Activated CD4-positive, alpha-beta T cell treated with anti-CD3 and anti-CD28 coated beads, Interleukin-2, amount 50 U/mL, for 48 hours (primary cell): ENCODE measurements at regions not wholly inside any gene's neighbourhood (a gene's known extent, or its start where the extent isn't known, plus 50 kb on each side); places are given as distances from the start of the nearest gene placed in this dataset.
"Not testable (repeated sequence)": the region's sequence is repeated elsewhere in the genome, so short reads cannot be mapped to it uniquely, and the experiment has no call there.

ENCODE experiments used
- DNase-seq, 2 experiments: peaks; one replicate each; pipeline ENCODE4 v3.0.0-alpha.2; 2020

- DNase-seq: no peak
Measured at GRCh38 chr14:97033556-97034081, 236.4 kb downstream of the VRK1 start.

DNA sequence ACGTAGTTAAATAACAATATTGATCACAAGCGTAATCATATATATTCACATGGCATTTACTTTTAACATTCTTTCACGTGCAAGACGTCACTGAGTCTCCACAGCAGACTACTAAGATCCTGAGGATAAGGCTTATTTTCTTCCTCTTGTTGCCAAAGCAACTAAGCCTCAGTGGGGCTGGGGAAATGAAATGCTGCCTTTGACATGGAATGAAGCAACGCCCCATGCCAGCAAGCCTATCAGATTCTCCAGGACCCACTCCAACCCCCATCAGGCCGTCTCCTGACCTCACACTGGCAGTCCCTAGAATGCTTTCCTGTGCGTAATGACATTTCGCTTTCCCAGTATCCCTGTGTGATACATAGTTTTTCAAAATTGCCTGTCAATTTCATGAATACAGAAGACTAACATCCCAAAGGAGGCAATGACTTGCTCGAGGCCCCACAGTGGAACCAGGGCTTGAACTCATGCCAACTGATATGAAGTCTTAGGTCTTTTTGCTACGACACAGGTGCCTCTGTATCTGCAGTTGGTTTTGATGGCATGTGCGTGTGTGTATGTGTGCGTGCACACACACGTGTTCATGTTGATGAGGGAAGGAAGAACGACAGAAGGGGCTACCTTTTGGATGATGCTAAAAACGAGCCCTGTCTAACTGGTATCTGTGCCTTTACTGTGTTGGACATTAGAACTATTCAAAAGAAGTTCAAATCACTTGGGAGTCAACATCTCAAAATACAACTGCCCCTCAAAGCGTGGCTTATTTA, 239.1 kb downstream of the VRK1 start:
- no peak for DNase-seq

- DNase-seq: no peak
Measured at GRCh38 chr14:97039717-97040363, 242.7 kb downstream of the VRK1 start.

DNA sequence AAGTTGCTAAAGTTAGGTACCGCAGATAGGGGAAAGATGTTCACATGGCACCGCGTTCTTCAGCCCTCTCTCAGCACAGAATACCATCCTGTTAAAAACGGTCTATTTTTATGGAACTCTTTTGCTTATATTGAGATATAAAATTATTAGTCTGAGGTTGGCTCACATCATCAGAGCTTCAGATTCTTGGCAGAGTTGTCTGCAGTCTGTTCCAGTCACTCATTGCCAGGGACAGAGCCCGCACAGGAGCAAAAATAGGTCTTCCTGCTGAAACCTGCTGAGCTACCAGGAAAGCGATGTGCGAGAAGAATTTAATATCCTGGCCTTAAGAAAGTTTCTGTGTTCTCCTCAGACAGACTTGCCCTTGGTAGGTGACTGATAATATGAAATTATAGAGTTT, 249.8 kb downstream of the VRK1 start:
- DNase-seq: no peak

DNA sequence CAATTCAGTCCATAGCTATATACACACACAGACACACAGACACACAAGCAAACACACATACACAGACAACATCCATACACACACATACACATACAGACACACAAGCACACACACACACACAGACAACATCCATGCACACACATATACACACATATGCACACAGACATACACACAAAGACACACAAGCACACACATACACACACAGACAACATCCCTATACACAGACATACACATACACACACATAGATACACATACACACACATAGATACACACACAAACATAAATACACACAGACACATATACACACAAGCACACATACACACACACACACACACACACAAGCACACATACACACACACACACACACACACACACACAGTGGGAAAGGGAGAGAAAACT, 254.8 kb downstream of the VRK1 start:
- no peak for DNase-seq

- no peak for DNase-seq
Measured at GRCh38 chr14:97053941-97054340, 256.8 kb downstream of the VRK1 start.

DNA sequence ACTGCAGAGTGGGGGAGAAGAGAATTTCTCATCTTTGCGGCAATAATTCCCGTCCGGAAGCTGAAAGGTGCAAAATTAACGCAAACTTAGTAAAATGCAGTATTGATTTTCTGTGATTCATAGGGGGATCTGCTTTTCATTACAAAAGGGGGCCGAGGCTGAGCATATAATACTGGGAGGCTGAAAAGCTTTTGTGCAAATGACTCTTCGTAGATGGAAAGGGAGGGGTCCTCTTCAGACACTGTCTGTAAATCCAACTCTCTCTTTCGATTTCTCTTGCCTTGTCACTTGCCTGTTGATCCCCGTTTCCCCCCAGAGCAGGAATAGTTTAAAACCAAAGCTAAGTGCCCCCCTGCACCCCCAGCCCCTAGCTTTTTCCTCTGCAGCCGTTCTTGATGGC, 258.2 kb downstream of the VRK1 start:
- no peak for DNase-seq

- DNase-seq: no peak
Measured at GRCh38 chr14:97056086-97056485, 258.9 kb downstream of the VRK1 start.

DNA sequence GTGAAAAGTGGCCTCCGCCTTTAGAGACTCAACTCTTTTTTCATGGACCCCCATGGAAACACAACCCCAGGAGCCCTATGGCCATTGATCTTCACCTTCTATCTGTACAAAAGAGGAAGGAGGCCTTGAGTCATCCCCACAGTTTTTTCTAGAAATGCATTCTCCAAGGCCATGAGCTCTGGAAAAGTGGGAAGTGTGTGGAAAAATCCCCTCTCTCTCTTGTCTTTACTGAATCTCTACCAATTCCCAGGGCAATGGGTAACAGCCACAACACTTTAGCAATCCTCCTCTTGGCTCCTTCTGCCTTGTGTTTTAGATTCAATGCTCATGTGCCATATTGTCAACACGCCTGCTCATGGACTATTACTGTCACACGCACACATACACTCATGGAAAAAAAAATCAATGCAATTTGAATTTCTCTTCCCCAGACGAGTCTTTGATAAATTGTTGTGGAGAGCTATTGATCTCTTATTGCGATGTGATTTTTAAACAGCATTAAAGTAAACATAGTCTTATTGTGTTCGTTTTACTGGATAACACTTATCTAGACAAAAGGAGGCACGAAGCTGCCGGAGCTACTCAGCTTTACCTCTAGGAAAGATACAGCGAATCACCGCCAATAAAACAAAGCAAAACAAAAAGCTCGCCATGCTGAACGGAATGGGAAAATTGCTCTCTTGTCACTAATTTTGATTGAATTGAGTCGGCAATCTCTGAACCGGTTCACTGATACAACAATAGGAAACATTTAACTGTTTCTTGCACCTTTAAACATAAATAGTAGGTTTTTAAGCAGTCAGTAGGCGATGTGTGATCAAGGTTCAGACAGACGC, 260.3 kb downstream of the VRK1 start:
- DNase-seq: no peak

DNA sequence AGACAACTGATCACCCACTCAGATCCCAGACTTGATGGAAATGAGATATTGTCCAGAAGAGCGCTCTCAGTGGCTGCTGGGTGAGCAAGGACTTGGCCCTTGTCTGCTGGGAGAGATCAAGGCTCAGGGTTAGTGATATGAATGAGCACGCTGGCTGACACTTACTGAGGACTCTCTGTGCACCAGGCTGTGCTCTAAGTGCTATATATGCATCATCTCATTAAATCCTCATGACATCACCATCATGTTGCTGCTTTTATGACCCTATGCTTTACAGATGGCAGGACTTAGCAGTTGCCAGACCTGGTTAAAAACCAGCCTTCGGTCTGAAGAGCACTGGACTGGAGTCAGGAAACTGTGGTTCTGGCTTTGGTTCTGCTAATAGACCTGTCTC, 260.9 kb downstream of the VRK1 start:
- no peak for DNase-seq

- no peak for DNase-seq
Measured at GRCh38 chr14:97058589-97058988, 261.4 kb downstream of the VRK1 start.

DNA sequence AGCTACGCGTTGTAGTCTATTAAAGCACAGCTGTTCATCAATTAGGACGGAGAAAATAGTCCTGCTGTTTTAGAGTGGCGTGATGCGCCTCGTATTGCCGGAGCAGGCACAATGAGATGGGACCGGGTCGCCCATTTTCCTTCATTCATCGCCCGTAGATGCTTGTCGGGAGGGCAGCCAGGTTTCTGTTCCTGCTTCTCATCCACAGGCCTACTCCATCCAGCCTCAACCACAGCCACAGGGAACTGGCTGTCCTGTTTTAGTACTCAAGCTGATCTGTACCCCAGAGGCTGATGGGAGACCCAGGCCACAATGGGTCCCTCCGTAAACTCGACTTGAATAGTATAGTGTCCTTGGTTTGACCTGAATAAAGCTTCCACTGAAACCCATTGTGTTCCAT, 264.0 kb downstream of the VRK1 start:
- DNase-seq: no peak

- no peak for DNase-seq
Measured at GRCh38 chr14:97061714-97062113, 264.5 kb downstream of the VRK1 start.

- DNase-seq: no peak
Measured at GRCh38 chr14:97065305-97066067, 268.3 kb downstream of the VRK1 start.

DNA sequence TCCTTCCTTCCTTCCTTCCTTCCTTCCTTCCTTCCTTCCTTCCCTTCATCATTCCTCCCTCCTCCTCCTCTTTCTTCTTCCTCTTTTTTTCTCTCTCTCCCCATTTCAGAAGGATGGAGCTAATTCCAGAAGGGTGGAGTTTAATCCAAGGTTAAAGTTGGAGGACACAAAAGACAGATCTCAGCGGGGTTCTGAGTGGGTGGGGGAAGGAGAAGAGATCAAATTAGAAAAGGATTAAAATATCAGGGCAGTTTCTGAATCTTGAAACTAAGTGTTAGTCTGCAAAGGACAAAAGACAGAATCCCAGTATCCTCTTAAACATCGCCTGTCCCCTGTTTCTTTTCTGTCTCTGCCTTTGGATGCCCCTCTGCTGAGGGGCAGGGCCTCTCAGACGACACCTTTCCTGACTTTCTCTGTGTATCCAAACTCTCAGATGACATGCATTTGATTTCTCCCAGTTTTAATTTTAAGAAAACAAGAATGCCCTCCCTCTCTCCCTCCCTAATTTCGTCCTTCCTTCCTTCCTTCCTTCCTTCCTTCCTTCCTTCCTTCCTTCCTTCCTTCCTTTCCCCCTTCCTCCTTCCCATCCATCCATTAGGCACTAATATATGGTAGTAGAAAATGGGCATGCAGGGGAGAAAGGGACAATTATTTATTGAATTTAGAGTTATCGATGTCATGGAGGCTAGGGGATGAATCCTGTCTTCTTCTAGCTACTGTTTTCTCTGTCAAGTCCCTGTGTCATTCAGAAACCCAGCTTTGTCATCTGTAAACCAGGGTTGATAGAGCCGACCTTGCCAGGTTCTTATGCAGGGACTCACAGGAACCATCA, 269.1 kb downstream of the VRK1 start:
- DNase-seq: no peak

DNA sequence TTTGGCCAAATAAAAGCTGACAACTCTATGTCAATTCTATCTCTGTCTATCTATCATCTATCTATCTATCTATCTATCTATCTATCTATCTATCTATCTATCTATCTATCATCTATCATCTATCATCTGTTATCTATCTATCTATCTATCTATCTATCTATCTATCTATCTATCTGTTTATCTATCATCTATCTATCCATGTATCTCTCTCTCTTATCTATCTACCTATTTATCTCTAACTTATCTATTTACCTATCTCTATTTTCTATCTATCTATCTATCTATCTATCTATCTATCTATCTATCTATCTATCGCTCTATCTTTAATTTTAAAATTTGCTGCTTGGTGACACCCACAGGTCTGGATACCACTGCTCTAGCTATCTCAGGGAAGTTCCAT, 271.1 kb downstream of the VRK1 start:
- DNase-seq: not testable (repeated sequence)

- DNase-seq: no peak
Measured at GRCh38 chr14:97070259-97070658, 273.1 kb downstream of the VRK1 start.

GRCh38 chr14:97071177-97071576, 274.0 kb downstream of the VRK1 start:
- no peak for DNase-seq

DNA sequence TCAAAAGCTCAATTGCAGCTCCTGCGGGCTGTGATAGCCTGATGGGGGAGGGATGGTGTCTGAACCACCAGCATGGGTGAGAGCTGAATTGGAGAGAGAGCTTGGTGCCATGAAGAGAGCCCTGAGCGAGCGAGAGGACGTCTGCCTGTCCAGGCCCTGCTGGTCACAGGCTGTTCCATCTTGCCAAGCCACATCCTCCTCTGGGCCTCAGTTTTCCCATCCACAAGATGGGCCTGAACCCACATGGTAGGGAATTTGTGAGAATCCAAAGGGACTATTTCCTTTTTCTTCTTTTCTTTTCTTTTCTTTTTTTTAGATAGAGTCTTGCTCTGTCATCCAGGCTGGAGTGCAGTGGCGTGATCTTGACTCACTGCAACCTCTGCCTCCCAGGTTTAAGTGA, 276.4 kb downstream of the VRK1 start:
- DNase-seq: no peak

DNA sequence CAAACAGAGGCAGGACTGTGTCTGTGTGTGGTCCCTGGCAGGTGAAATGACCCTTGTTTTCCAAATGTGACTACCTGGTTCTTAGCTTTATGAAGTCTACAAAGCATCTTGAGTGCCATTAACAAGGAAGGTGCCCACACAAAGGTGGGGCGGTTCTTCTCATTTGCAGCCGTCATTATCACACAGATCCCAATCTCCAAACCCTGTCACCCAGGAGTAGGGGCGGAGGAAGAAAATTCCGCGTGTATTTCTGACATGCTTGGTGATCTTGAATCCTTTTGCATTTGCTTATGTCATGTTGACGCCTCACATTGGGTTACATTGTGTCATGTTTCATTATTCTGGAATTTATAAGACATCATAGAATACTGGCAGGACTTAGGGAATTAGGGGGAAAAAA, 277.3 kb downstream of the VRK1 start:
- no peak for DNase-seq

DNA sequence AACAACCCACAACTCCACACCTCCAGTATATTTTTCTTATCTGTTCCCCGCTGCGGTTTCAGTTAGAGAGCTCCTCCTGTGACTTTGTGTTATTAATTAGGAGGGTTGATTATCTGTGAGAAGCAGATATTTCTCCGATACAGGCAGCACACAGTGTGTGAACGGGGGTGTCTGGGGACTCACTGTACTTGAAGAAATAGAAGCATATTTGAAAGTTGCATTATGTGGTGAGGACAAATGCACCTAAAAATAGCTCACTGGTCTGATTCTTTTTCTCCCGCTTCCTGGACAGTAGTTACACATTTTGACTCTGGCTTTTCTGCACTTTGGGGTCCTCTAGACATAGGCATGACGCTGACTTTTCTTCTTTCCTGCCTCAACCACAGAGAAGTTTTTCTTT, 277.7 kb downstream of the VRK1 start:
- no peak for DNase-seq

GRCh38 chr14:97077253-97077653, 280.1 kb downstream of the VRK1 start:
- DNase-seq: peak; percentile 3 to 10
